Cardiac fibroblast (primary cell): ENCODE measurements at regions not wholly inside any gene's neighbourhood (a gene's known extent, or its start where the extent isn't known, plus 50 kb on each side); places are given as distances from the start of the nearest gene placed in this dataset.

Experiments
- DNase-seq, 2 donors: peaks; one replicate each; pipeline versions ENCODE4 v3.0.0 to v3.0.0-alpha.2; 2010; ENCODE audit warnings: low read depth in 2 of 2
- H3K4me3 ChIP-seq, 2 donors: replicated peaks in 1 of 2; 1 replicate in 1 of 2; 2 replicates in 1 of 2; pipeline ENCODE4 v1.5.1; 2011; ENCODE audit warnings: low read depth in 2 of 2, low read length in 2 of 2, mild to moderate bottlenecking in 2 of 2, moderate library complexity in 1 of 2
- TF ChIP-seq, protein P1 (sequence below): IDR thresholded peaks from one replicate; pipeline ENCODE4 v1.5.1; 2011; ENCODE audit warnings: low read depth, mild to moderate bottlenecking, low read length, inconsistent platforms

DNA sequence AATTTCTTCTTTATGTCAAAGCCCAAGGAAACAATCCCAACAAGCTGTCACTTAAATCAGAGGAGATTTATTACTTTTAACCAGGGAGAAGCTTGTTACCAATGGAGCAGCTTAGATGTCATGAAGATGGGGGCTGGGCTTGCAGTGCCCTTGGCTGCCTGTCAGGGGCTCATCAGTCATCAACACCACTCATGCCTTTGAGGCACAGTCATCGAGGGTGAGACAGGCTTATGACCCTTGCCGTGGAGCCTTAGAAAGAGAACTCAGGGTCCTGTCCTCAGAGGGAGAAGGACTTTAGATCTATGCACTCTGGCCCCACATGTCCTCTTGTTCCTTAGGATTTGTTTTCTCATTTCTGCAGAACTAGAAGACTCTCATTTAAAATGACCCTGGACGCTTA, 318.3 kb downstream of the CBLN1 start:
- no peak for DNase-seq
- TF ChIP-seq, protein P1, sequence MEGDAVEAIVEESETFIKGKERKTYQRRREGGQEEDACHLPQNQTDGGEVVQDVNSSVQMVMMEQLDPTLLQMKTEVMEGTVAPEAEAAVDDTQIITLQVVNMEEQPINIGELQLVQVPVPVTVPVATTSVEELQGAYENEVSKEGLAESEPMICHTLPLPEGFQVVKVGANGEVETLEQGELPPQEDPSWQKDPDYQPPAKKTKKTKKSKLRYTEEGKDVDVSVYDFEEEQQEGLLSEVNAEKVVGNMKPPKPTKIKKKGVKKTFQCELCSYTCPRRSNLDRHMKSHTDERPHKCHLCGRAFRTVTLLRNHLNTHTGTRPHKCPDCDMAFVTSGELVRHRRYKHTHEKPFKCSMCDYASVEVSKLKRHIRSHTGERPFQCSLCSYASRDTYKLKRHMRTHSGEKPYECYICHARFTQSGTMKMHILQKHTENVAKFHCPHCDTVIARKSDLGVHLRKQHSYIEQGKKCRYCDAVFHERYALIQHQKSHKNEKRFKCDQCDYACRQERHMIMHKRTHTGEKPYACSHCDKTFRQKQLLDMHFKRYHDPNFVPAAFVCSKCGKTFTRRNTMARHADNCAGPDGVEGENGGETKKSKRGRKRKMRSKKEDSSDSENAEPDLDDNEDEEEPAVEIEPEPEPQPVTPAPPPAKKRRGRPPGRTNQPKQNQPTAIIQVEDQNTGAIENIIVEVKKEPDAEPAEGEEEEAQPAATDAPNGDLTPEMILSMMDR: no peak

DNA sequence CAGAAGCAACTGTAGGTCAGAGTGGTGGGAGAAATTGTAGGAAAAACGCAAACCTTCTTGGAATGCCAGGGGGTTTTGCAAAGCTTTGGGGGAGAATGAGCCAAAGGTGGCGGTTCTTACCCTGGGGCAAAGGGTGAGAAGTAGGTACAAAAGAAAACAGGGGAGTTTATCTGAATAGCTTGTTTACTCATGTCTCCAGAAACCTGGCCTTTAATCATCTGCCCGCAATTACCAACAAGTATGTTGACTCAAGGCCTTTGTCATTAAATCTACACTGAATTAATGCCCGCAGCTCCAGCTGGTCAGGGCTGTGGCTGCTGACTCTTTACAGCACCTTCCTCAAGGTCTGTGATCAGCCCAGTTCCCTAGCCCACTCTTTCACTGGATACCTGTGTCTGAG, 320.1 kb downstream of the CBLN1 start:
- no peak overlapping the region for H3K4me3 ChIP-seq
- no peak for DNase-seq
- TF ChIP-seq, protein P1: no peak

More for the DNA sequence above, 318.3 kb downstream of the CBLN1 start:
- no peak overlapping the region for H3K4me3 ChIP-seq

DNA sequence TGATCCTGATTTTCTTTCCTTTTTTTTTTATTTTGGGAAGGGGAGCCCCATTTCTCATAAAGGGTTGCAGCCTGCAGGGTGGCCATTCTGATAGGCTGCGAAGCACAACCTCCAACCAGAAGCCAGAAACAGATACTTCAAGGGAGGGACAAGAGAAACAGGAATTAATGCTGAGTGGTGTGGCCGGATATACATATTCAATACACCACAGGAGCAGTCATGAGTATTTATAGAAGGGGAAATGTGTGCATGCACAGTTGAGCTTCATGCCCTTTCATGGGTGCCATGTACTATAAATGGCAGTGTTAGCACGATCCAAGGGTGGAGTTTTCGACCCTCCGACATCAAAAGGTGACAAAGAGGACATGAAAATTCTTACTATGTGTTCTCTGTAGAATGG, 320.8 kb downstream of the CBLN1 start:
- no peak overlapping the region for H3K4me3 ChIP-seq
- TF ChIP-seq, protein P1: no peak
- no peak for DNase-seq

DNA sequence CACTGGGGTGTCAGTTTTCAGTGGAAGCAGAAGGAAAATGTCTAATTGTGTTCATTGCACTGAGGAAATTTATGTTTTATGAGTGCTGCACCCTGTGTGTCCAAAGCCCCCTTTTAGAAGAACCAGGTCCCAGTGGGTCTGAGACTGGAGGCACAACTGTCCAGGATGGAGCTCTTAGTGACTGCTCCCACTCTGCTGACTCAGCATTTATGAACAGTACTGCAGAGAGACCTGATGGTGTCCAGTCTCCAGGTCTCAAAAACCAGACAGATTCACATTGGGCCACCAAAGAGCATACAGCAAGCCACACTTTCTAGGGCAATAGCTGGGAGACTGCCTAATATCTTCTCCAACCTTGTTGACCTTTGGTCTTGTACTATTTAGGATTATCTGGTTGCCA, 321.9 kb downstream of the CBLN1 start:
- DNase-seq: no peak
- TF ChIP-seq, protein P1: no peak
- H3K4me3 ChIP-seq: no peak overlapping the region

DNA sequence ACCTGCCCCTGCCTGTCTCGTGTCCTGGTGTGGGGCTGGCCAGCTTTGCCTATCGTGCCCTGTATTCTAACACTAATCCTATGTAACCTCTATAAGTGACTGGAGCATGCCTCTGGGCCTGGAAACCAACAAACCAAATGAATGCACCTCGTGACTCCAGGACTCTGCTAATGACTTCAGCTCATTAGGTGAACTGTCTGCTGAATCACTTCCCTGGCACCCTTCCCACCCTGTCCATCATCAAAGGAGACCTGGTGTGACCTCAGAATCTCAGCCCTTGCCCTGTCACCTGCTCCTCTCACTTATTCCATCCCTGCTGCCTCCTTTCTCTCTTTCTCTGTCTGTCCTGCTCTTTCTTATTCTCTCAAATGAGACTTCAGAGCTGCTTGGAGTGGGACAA, 322.4 kb downstream of the CBLN1 start:
- TF ChIP-seq, protein P1: no peak
- no peak overlapping the region for H3K4me3 ChIP-seq
- no peak for DNase-seq

DNA sequence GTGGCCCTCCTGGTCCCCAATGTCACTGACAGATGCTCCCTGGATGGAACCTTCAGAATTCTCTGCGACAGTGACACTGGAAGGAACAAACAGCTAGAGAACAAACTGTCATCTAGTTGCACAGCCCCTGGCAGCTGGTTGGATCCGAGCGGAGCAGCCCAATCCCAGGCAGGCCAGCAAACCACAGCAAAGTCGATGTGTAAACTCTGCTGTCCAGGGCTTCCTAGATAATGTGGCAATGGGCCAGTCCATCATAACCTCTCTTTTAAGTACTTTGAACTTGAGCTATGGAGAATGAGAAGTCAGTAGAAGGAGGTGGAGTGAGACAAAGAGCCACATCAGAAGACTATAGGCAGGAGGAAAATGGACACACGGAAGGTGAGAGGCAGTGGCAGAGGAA, 323.0 kb downstream of the CBLN1 start:
- H3K4me3 ChIP-seq: no peak overlapping the region
- TF ChIP-seq, protein P1: no peak
- peak in 1 of 2 donors; percentile 18 for DNase-seq

DNA sequence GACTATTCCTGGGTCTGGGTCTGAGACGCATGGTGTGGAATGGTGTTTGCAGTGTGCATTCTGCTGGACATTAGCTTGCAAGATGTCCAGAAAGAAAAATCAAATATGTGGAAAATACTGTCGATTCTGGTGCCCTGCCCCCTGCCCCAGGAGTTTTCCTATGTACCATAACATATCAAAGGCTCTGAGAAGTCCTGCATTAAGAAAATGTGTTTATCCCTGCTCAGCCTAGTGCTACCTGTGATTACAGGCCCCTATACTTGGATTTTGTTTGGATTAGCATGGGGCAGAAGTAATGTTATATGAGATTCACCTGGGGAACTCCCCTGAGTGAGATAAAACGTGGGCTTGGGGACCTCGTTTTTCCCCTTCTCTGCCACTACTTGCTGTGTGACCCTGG, 325.0 kb downstream of the CBLN1 start:
- no peak overlapping the region for H3K4me3 ChIP-seq
- TF ChIP-seq, protein P1: no peak
- DNase-seq: no peak
